ENCODE measurements at regions not wholly inside any gene's neighbourhood (a gene's known extent, or its start where the extent isn't known, plus 50 kb on each side); places are given as distances from the start of the nearest gene placed in this dataset.
"Not testable (repeated sequence)": the region's sequence is repeated elsewhere in the genome, so short reads cannot be mapped to it uniquely, and the experiment has no call there.

- Histone ChIP-seq H3K27me3 (ENCODE audit: insufficient read depth, low read depth) (no peaks in the 10 kb centered on the region), H2AFZ (no peak overlapping the region), H3K4me2 (peak overlapping the region; percentile 45), H3K36me3 (ENCODE audit: low read depth) (no peaks in the 10 kb centered on the region), H3K79me2 (ENCODE audit: low read depth) (no peaks in the 10 kb centered on the region), H3F3A (ENCODE audit: insufficient read depth, low read depth) (peaks cover 16% of the 10 kb centered on the region), H3K4me1 (replicated peaks; ENCODE audit: insufficient read depth) (peaks cover 34% of the 10 kb centered on the region), H3K9me3 (ENCODE audit: insufficient read depth, low read depth) (no peaks in the 10 kb centered on the region), H4K20me1 (ENCODE audit: insufficient read depth) (no peaks in the 10 kb centered on the region), H3K9me2 (ENCODE audit: insufficient read depth) (no peaks in the 10 kb centered on the region), H3K27ac (peak overlapping the region; percentile 60), H3K4me3 (no peak overlapping the region)
- intact Hi-C loops (cut with micrococcal nuclease; ENCODE audit: unreplicated experiment): loop anchor here (2.0 to 10.0 kb wide), 3 partner anchors 14 to 530 kb away; no protein-coding TSS in a partner anchor
- BruUV-seq (replicated peaks): TSS peak; percentile 83
- peak in 1 of 2 experiments; percentile 48 for DNase-seq
- POLR2A ChIA-PET (ENCODE audit: unreplicated experiment): no interaction called here
- no peak for TF ChIP-seq EZH2 (IDR thresholded peaks at IDR 0.05; ENCODE audit: low read depth)
- TF ChIP-seq, protein P1, sequence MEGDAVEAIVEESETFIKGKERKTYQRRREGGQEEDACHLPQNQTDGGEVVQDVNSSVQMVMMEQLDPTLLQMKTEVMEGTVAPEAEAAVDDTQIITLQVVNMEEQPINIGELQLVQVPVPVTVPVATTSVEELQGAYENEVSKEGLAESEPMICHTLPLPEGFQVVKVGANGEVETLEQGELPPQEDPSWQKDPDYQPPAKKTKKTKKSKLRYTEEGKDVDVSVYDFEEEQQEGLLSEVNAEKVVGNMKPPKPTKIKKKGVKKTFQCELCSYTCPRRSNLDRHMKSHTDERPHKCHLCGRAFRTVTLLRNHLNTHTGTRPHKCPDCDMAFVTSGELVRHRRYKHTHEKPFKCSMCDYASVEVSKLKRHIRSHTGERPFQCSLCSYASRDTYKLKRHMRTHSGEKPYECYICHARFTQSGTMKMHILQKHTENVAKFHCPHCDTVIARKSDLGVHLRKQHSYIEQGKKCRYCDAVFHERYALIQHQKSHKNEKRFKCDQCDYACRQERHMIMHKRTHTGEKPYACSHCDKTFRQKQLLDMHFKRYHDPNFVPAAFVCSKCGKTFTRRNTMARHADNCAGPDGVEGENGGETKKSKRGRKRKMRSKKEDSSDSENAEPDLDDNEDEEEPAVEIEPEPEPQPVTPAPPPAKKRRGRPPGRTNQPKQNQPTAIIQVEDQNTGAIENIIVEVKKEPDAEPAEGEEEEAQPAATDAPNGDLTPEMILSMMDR (conservative IDR thresholded peaks at IDR 0.05): no peak
- CTCF ChIA-PET: interaction anchor here (1.1 kb wide), 1 partner anchor 23 kb away, joined by 6 read pairs; no protein-coding TSS in a partner anchor
Measured at GRCh38 chr12:46965137-46965536, 114.3 kb upstream of the PCED1B start.

- peaks cover 15% of the 10 kb centered on the region for H3F3A ChIP-seq (ENCODE audit: insufficient read depth, low read depth)
- no TSS peak for BruUV-seq (replicated peaks)
- H3K4me1 ChIP-seq (replicated peaks; ENCODE audit: insufficient read depth): peaks cover 31% of the 10 kb centered on the region
- no peak overlapping the region for H3K27ac ChIP-seq
- no peaks in the 10 kb centered on the region for H3K79me2 ChIP-seq (ENCODE audit: low read depth)
- intact Hi-C loops (cut with micrococcal nuclease; ENCODE audit: unreplicated experiment): loop anchor here (2.0 to 10.0 kb wide), 3 partner anchors 15 to 531 kb away; no protein-coding TSS in a partner anchor
- no peak for DNase-seq
- TF ChIP-seq, protein P1 (conservative IDR thresholded peaks at IDR 0.05): no peak
- TF ChIP-seq EZH2 (IDR thresholded peaks at IDR 0.05; ENCODE audit: low read depth): no peak
- ChIA-PET CTCF (interaction anchor here (0.6 kb wide), 1 partner anchor 840 kb away, joined by 3 read pairs; no protein-coding TSS in a partner anchor), POLR2A (ENCODE audit: unreplicated experiment) (no interaction called here)
- no peak overlapping the region for H3K4me2 ChIP-seq
- no peaks in the 10 kb centered on the region for H3K36me3 ChIP-seq (ENCODE audit: low read depth)
- H3K4me3 ChIP-seq: no peak overlapping the region
- no peak overlapping the region for H2AFZ ChIP-seq
- H3K9me3 ChIP-seq (ENCODE audit: insufficient read depth, low read depth): no peaks in the 10 kb centered on the region
- H3K27me3 ChIP-seq (ENCODE audit: insufficient read depth, low read depth): no peaks in the 10 kb centered on the region
- H3K9me2 ChIP-seq (ENCODE audit: insufficient read depth): no peaks in the 10 kb centered on the region
- no peaks in the 10 kb centered on the region for H4K20me1 ChIP-seq (ENCODE audit: insufficient read depth)
Measured at GRCh38 chr12:46965880-46966279, 113.5 kb upstream of the PCED1B start.

DNA sequence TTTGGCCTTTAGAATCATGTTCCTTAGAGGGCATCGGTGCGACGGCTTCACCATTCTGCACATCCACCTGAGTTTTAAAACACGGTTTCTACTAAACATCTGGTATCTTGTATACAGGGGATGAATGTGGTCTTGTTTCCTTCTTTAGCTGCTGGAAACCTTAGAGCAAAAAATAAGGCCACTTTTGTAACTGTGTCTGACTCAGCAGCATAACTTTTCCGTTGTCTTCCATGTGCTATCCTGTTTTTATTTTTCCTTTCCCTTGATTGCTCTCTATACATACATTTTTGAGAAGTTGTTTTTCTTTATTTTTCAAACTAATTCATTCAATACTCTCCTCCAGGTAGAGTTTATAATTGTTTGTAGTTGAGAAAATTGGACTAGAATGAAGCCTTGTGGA is 108.8 kb upstream of the PCED1B start:
- ChIA-PET CTCF (no interaction called here), POLR2A (ENCODE audit: unreplicated experiment) (no interaction called here)
- TF ChIP-seq, protein P1 (conservative IDR thresholded peaks at IDR 0.05): no peak
- no peak for TF ChIP-seq EZH2 (IDR thresholded peaks at IDR 0.05; ENCODE audit: low read depth)
- H3K9me2 ChIP-seq (ENCODE audit: insufficient read depth): no peaks in the 10 kb centered on the region
- no peak for DNase-seq
- intact Hi-C loops (cut with micrococcal nuclease; ENCODE audit: unreplicated experiment): no loop called here
- no peaks in the 10 kb centered on the region for H3F3A ChIP-seq (ENCODE audit: insufficient read depth, low read depth)
- no peaks in the 10 kb centered on the region for H3K9me3 ChIP-seq (ENCODE audit: insufficient read depth, low read depth)
- no peaks in the 10 kb centered on the region for H3K79me2 ChIP-seq (ENCODE audit: low read depth)
- no peak overlapping the region for H3K27ac ChIP-seq
- H3K4me1 ChIP-seq (replicated peaks; ENCODE audit: insufficient read depth): peaks cover 3% of the 10 kb centered on the region
- H3K4me3 ChIP-seq: no peak overlapping the region
- H2AFZ ChIP-seq: no peak overlapping the region
- H4K20me1 ChIP-seq (ENCODE audit: insufficient read depth): no peaks in the 10 kb centered on the region
- H3K36me3 ChIP-seq (ENCODE audit: low read depth): no peaks in the 10 kb centered on the region
- no peak overlapping the region for H3K4me2 ChIP-seq
- no TSS peak for BruUV-seq (replicated peaks)
- H3K27me3 ChIP-seq (ENCODE audit: insufficient read depth, low read depth): no peaks in the 10 kb centered on the region

DNA sequence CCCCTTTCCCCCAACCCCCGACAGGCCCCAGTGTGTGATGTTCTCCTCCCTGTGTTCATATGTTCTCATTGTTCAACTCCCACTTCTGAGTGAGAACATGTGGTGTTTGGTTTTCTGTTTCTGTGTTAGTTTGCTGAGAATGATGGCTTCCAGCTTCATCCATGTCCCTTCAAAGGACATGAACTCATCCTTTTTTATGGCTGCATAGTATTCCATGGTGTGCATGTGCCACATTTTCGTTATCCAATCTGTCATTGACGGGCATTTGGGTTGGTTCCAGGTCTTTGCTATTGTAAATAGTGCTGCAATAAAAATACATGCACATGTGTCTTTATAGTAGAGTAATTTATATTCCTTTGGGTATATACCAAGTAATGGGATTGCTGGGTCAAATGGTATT is 105.5 kb upstream of the PCED1B start:
- H3K27ac ChIP-seq; H3K36me3 ChIP-seq (ENCODE audit: low read depth); H3K79me2 ChIP-seq (ENCODE audit: low read depth); POLR2A ChIA-PET (ENCODE audit: unreplicated experiment); H4K20me1 ChIP-seq (ENCODE audit: insufficient read depth); BruUV-seq (replicated peaks); H3K9me2 ChIP-seq (ENCODE audit: insufficient read depth); H3K4me2 ChIP-seq; CTCF ChIA-PET; H3F3A ChIP-seq (ENCODE audit: insufficient read depth, low read depth); intact Hi-C loops (cut with micrococcal nuclease; ENCODE audit: unreplicated experiment); H2AFZ ChIP-seq; H3K4me3 ChIP-seq; H3K9me3 ChIP-seq (ENCODE audit: insufficient read depth, low read depth); H3K27me3 ChIP-seq (ENCODE audit: insufficient read depth, low read depth); DNase-seq; H3K4me1 ChIP-seq (replicated peaks; ENCODE audit: insufficient read depth): not testable (repeated sequence)
